Osteoblast (primary cell): ENCODE measurements at regions not wholly inside any gene's neighbourhood (a gene's known extent, or its start where the extent isn't known, plus 50 kb on each side); places are given as distances from the start of the nearest gene placed in this dataset.

Experiments
- DNase-seq: peaks from one replicate; pipeline ENCODE4 v3.0.0; 2011; ENCODE audit warnings: low spot score, mixed read lengths; ENCODE audit not compliant: insufficient read length; ENCODE audit errors: missing footprints
- H2AFZ ChIP-seq: 2 replicates; pipeline ENCODE4 v1.6.0; 2011; ENCODE audit warnings: mild to moderate bottlenecking, low read length
- H3K27ac ChIP-seq: 2 replicates; pipeline ENCODE4 v1.5.1; 2011; ENCODE audit warnings: mild to moderate bottlenecking, low read depth, low read length, moderate library complexity
- H3K27me3 ChIP-seq: 2 replicates; pipeline ENCODE4 v1.6.0; 2012; ENCODE audit warnings: mild to moderate bottlenecking, control low read depth, inconsistent platforms, low read length, moderate library complexity; ENCODE audit not compliant: insufficient read depth
- H3K36me3 ChIP-seq: 2 replicates; pipeline ENCODE4 v1.5.1; 2011; ENCODE audit warnings: mild to moderate bottlenecking, low read length, control low read depth, moderate library complexity; ENCODE audit not compliant: insufficient read depth
- H3K4me1 ChIP-seq: 2 replicates; pipeline ENCODE4 v1.5.1; 2011; ENCODE audit warnings: mild to moderate bottlenecking, low read length, control low read depth, moderate library complexity; ENCODE audit not compliant: insufficient read depth
- H3K4me2 ChIP-seq: 2 replicates; pipeline ENCODE4 v1.6.0; 2011; ENCODE audit warnings: mild to moderate bottlenecking, low read length; ENCODE audit not compliant: insufficient read depth
- H3K4me3 ChIP-seq: fragments of 200-600 bp; sonication (generic); 3 replicates; pipeline ENCODE4 v1.5.1; 2012; ENCODE audit warnings: mild to moderate bottlenecking, low read length, inconsistent platforms; ENCODE audit not compliant: insufficient read depth
- H3K79me2 ChIP-seq: 2 replicates; pipeline ENCODE4 v1.6.0; 2012; ENCODE audit warnings: mild to moderate bottlenecking, low read length, control low read depth, inconsistent platforms; ENCODE audit not compliant: insufficient read depth
- H3K9me3 ChIP-seq: 2 replicates; pipeline ENCODE4 v1.5.1; 2011; ENCODE audit warnings: low read depth, low read length, control low read depth
- H4K20me1 ChIP-seq: 2 replicates; pipeline ENCODE4 v1.6.0; 2012; ENCODE audit warnings: mild to moderate bottlenecking, low read length, control low read depth; ENCODE audit not compliant: insufficient read depth
- CTCF ChIP-seq: IDR thresholded peaks from 2 replicates; pipeline ENCODE4 v1.5.1; 2011; ENCODE audit warnings: mild to moderate bottlenecking, low read depth, low read length, moderate library complexity; ENCODE audit errors: extremely low read depth

DNA sequence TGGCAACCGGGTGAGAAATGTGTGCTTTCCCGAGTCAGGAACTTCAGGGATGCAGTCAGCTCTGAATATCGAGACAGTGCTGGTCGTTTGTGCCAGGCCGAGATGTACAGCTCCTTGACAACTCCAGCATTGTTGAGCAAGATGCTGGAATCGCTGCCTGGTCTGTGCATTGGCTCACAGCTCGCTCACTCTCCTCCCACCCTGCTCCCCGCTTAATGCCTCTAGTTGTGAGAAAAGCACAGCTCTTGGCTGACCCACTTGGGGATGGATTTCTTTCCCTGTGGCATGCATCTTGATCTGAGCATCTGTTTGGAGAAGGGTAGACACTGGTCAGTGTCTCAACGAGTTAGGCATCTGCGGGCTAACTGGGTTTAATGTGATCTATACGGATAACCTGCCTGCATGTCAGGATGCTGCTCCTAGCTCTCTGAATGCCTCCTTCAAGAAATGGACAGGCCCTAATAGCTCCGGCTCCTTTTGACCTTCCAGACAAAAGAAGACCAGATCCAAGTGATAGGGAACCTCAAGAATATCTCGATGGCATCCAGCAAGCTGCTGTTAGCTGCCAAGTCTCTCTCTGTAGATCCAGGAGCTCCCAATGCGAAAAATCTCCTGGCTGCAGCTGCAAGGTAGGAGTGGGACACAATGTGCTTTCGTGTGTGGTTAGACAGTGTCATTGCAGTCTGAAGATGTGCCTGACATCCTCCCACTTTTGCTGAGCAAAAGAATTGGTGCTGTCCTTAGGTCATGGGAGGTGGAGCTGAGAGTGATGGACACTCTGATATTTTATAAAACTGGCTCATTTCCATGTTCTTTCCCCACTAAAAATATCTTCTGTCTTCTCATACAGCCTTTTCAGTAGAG, 302.2 kb upstream of the TPM1 start:
- Histone ChIP-seq H3K36me3 (peaks cover 7% of the 10 kb centered on the region), H3K27ac (peak overlapping the region; percentile 50), H4K20me1 (no peaks in the 10 kb centered on the region), H3K27me3 (no peaks in the 10 kb centered on the region), H2AFZ (no peak overlapping the region), H3K79me2 (no peaks in the 10 kb centered on the region), H3K4me3 (no peak overlapping the region), H3K4me1 (peaks cover 34% of the 10 kb centered on the region), H3K9me3 (no peaks in the 10 kb centered on the region), H3K4me2 (no peak overlapping the region)
- no peak for DNase-seq
- TF ChIP-seq CTCF = no peak

DNA sequence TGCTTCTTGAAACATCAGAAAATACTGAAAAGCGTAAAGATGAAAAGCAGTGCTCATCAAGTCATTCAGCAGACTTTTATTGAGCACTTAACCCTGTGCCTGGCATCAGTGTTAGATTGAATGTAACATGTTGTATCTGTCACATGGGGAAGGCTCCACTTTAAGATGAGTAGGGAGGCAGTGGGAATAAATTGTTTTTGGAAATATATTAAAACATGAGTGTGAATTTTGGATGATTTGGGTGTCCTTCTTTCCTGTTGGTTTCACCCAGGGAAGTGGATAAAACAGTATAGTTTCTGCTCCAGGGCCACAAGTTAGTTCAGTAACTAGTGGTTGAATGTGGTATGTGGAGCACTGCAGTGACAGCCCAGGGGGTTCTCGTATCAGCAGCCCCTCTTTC, 301.4 kb upstream of the TPM1 start:
- no peak overlapping the region for H2AFZ ChIP-seq
- H3K4me1 ChIP-seq = peaks cover 41% of the 10 kb centered on the region
- DNase-seq = no peak
- H3K79me2 ChIP-seq = no peaks in the 10 kb centered on the region
- no peak overlapping the region for H3K27ac ChIP-seq
- no peaks in the 10 kb centered on the region for H3K9me3 ChIP-seq
- no peaks in the 10 kb centered on the region for H4K20me1 ChIP-seq
- H3K4me2 ChIP-seq = no peak overlapping the region
- no peak overlapping the region for H3K4me3 ChIP-seq
- H3K27me3 ChIP-seq = no peaks in the 10 kb centered on the region
- no peak for TF ChIP-seq CTCF
- H3K36me3 ChIP-seq = peaks cover 7% of the 10 kb centered on the region

GRCh38 chr15:62742409-62743171, 300.0 kb upstream of the TPM1 start:
- Histone ChIP-seq H3K79me2 (no peaks in the 10 kb centered on the region), H3K4me3 (peak overlapping the region; percentile 32), H3K27me3 (no peaks in the 10 kb centered on the region), H2AFZ (peak overlapping the region; percentile 59), H3K4me1 (peaks cover 51% of the 10 kb centered on the region), H4K20me1 (no peaks in the 10 kb centered on the region), H3K9me3 (no peaks in the 10 kb centered on the region), H3K4me2 (peak overlapping the region; percentile 73), H3K36me3 (peaks cover 7% of the 10 kb centered on the region), H3K27ac (peak overlapping the region; percentile 95)
- peak; percentile 88 for TF ChIP-seq CTCF
- peak; percentile 87 for DNase-seq
